ENCODE measurements at regions not wholly inside any gene's neighbourhood (a gene's known extent, or its start where the extent isn't known, plus 50 kb on each side); places are given as distances from the start of the nearest gene placed in this dataset.
A peak's percentile ranks its signal among the peaks of the same experiment; 100 is the strongest.

GRCh38 chr15:91769894-91770293, 83.6 kb upstream of the SLCO3A1 start:
- no peak for DNase-seq

DNA sequence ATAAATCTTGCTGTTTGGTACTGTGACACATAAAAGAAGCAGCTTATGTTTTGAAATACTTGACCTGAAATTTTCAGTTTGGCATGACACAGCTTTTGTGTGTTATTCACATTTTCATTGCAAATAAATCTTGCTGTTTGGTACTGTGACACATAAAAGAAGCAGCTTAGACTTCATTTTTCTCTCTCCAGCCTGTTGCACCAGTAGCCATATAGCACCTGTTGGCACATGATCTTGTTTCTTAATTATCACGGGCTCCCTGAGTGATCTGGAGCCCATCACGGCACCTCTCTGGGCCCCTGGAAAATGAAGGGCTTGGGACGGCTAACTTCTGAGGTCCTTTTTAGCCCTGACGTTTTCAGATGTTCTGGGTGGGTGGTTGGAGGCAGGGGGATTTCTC, 77.4 kb upstream of the SLCO3A1 start:
- no peak for DNase-seq

DNA sequence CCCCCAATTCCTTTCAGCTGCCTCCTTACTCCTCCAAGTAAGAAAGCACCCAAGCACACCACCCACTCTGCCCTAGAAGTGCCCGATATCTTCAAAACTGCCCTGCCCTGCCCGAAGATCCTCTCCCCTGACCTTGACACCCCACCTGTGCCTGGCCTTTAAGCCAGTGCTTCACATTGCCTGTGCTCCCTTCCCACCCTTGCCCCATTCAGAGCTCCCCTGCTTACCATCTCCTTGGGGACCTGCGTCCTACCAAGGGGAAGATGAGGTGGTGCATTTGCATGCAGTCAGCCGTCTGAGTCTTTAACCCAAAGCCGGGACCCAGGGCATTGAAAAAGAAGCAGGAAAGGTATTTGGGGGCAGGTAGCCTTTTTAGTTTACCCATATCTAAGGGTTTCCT, 73.5 kb upstream of the SLCO3A1 start:
- DNase-seq: no peak

- DNase-seq: no peak
Measured at GRCh38 chr15:91780387-91780786, 73.1 kb upstream of the SLCO3A1 start.

DNA sequence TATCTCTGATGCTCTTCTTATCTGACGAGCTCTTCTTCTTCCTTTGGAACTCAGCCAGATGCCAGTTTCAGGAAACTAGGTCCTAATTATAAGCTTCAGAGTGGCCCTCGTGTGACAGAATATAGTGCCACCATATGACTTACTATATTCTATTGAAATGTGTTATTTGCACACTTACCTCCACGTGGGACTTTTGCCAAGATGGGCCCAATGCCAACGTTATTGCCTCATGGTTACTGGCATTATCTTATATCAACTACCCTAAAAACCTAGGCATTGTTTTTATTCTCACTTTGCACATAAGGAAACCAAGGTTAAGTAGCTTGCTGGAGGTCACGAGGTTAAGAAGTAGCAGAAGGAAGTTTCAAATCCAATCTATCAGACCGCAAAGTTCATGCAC, 71.3 kb upstream of the SLCO3A1 start:
- no peak for DNase-seq

DNA sequence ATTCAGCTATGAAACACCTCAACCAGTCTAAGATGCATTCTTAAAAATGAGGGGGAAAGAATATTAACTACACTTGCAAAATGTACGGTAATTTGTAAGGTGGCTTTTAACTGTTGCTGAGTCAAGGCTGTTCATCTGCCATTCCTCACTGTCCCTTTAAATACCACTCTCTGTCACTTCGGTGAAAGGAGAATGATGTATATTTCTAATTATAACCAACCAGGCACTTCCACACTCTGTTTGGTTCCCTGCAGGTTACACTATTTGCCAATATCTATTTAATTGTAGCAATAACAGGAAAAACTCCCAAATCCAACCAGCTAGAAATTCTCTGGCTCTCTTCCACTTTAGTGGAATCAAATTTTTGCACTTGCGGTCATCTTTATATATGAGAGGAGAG, 70.5 kb upstream of the SLCO3A1 start:
- DNase-seq: no peak

GRCh38 chr15:91783451-91783850, 70.1 kb upstream of the SLCO3A1 start:
- no peak for DNase-seq

DNA sequence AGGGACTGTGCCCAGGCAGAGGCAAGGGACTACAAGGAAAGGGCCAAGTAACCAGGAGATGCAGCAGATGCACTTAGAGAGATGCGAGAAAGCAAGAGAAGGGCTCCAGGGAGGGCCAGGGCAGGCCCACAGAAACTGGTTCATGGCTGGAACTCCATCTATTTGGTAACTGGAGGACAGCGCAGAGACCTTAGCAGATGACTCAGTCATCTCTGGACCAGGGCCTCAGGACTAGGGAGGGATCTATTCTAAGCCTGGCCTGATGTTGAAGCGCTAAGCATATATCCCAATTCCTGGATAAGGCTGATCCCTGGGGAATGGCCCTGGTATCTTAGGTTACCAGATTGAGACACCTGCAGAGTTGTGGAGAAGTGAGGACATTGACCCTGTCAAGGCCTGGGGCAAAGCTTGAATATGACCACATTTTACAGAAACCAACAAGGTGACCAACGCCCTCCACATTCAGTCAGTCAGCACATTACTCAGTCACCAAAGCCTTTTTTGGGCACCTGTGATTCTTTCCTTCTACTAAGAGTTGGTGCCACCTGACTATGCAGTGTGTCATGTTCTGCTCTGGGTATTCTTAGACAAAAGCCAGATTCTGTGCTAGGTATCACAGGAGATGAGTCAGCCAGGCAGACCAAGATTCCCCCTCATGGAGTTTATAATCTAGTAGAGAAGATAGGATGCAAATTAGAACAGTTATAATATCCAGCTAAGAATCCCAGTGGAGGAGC, 68.4 kb upstream of the SLCO3A1 start:
- DNase-seq: no peak

GRCh38 chr15:91787198-91787597, 66.3 kb upstream of the SLCO3A1 start:
- DNase-seq: no peak

DNA sequence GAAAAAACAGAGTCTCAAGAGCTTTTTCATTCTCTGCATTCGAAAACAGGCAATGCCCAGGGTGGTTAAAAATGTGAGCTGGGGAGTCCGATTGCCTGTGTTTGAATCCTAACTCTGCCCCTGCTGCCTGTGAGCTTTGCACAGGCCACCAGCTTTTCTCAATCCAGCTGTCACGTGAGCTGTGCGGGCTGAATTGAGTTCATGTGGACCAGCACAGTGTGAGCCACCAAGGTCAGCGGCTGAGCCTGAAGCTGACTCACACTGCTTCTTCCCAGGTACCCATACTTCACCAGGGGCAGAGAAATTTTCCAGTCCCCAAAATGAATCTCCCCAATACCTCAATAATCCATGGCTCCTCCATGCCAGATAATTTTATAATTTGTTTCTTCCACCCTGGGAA, 64.4 kb upstream of the SLCO3A1 start:
- DNase-seq: no peak

DNA sequence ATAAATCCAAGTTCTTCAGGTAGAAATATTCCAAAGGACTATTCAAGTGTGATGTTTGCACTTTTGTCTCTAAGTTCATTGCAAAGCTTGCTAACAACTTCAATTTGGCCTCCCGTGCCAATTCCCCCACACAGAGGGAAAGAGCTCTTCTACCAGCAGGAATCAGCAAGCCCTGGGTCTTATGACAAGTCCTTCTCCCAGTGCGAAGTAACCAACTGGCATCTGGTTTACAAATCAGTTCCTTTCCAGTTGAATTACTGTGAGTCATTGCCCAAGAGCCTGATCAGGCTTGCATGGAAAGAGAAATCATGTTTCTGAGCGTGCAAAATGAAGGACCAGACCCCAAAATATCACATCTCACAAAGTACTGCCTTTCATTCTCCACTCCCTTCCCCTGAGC, 62.7 kb upstream of the SLCO3A1 start:
- DNase-seq: no peak

DNA sequence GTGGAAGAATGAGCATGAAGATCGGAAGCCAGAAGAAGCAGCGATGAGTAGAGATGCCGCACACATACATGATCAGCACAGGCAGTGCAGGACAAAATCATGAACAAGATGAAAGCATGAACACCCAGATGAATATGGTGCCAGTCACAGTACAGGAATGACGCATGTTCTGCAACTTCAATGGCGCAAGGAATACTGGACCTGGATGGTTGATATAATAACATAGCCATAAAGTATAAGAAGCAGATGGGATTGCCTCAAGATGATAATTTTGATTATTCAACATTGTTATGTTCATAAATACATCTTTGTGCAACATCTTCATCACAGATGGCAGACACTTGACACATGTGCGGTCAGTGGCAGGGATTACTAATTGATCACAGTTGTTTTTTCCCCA, 59.7 kb upstream of the SLCO3A1 start:
- DNase-seq: no peak

DNA sequence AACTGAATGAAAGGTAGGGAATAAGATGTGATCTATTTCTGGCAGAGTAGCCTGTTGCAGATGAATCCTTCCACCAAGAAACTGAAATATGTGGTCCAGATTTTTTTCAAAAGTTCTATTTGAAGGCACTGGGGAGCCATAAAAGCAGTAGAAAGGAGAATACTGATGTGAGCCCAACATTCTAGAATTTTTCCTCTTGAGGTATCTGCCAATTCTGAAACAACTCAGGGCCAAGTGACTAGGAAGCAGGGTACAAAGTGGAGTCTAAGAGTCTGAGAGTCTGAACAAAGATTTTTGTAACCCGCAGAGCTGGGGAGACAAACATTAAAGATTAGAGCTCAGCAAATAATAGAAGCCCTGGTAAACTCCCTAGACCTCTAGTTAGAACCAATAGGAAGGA, 58.3 kb upstream of the SLCO3A1 start:
- no peak for DNase-seq

DNA sequence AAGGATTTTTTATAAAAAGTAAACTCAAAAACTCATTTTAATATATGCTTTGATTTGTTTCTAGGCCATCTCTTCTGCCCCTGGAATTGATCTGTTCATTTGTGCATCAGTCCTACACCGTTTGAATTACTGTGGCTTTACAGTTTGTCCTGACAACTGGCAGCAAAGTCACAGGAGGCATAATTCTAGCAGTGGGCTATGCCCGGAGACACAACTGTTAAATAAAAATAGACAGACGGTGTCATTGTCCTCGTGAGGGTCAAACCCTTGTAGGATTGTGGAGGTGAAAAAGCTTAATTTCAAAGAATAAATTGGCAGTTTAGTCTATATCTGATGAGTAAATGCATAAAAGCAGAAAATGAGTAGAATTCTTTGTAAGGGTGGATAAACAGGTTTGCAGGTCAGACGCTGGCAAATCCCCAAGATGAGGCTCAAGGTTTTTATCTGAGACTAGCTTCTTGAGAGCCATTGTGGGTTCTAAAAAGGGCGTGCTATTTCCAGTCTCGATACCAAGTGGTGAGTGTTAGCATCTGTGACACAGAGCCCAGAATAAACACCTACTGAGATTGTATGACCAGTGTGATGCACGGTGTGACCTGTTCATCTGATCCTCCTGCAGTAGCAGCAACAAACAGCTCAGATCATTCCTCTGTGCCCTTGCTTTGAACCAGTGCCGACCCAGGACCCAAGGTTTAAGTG, 51.5 kb upstream of the SLCO3A1 start:
- peak; percentile 18 for DNase-seq

- no peak for DNase-seq
Measured at GRCh38 chr15:91803260-91803659, 50.2 kb upstream of the SLCO3A1 start.
